H1 (cell line): ENCODE measurements at regions not wholly inside any gene's neighbourhood (a gene's known extent, or its start where the extent isn't known, plus 50 kb on each side); places are given as distances from the start of the nearest gene placed in this dataset.

Experiments
- TAF7 ChIP-seq: optimal IDR thresholded peaks from 2 replicates; pipeline ENCODE3; 2011; ENCODE audit warnings: low read depth, mild to moderate bottlenecking, inconsistent platforms, low read length, moderate library complexity, borderline replicate concordance
- TF ChIP-seq, protein P1 (sequence below): fragments of 300-600 bp; sonication (generic); IDR thresholded peaks from 2 replicates; pipeline ENCODE4 v1.7.1; 2012; ENCODE audit warnings: low read length, moderate library complexity, mild to moderate bottlenecking, inconsistent platforms; ENCODE audit not compliant: insufficient replicate concordance

DNA sequence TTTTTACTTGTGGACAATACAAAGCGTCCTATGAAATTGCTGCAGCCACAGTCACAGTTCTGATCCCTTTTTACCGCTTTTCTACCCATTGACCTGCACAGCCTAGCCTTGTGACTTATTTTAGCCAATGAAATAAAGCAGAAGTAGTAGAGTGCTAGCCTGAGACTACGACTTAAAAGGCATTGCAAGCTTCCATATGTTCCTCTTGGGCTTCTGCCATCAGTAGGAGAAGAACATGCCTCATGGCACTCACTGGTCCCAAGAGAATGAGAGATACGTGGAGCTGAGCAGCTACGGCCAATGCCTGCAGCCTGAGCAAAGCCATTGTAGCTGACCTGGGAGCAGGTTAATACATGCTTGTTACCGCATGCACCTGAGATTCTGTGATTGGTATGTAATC lies 416.6 kb upstream of the CLINT1 start (continued):
- TF ChIP-seq, protein P1, sequence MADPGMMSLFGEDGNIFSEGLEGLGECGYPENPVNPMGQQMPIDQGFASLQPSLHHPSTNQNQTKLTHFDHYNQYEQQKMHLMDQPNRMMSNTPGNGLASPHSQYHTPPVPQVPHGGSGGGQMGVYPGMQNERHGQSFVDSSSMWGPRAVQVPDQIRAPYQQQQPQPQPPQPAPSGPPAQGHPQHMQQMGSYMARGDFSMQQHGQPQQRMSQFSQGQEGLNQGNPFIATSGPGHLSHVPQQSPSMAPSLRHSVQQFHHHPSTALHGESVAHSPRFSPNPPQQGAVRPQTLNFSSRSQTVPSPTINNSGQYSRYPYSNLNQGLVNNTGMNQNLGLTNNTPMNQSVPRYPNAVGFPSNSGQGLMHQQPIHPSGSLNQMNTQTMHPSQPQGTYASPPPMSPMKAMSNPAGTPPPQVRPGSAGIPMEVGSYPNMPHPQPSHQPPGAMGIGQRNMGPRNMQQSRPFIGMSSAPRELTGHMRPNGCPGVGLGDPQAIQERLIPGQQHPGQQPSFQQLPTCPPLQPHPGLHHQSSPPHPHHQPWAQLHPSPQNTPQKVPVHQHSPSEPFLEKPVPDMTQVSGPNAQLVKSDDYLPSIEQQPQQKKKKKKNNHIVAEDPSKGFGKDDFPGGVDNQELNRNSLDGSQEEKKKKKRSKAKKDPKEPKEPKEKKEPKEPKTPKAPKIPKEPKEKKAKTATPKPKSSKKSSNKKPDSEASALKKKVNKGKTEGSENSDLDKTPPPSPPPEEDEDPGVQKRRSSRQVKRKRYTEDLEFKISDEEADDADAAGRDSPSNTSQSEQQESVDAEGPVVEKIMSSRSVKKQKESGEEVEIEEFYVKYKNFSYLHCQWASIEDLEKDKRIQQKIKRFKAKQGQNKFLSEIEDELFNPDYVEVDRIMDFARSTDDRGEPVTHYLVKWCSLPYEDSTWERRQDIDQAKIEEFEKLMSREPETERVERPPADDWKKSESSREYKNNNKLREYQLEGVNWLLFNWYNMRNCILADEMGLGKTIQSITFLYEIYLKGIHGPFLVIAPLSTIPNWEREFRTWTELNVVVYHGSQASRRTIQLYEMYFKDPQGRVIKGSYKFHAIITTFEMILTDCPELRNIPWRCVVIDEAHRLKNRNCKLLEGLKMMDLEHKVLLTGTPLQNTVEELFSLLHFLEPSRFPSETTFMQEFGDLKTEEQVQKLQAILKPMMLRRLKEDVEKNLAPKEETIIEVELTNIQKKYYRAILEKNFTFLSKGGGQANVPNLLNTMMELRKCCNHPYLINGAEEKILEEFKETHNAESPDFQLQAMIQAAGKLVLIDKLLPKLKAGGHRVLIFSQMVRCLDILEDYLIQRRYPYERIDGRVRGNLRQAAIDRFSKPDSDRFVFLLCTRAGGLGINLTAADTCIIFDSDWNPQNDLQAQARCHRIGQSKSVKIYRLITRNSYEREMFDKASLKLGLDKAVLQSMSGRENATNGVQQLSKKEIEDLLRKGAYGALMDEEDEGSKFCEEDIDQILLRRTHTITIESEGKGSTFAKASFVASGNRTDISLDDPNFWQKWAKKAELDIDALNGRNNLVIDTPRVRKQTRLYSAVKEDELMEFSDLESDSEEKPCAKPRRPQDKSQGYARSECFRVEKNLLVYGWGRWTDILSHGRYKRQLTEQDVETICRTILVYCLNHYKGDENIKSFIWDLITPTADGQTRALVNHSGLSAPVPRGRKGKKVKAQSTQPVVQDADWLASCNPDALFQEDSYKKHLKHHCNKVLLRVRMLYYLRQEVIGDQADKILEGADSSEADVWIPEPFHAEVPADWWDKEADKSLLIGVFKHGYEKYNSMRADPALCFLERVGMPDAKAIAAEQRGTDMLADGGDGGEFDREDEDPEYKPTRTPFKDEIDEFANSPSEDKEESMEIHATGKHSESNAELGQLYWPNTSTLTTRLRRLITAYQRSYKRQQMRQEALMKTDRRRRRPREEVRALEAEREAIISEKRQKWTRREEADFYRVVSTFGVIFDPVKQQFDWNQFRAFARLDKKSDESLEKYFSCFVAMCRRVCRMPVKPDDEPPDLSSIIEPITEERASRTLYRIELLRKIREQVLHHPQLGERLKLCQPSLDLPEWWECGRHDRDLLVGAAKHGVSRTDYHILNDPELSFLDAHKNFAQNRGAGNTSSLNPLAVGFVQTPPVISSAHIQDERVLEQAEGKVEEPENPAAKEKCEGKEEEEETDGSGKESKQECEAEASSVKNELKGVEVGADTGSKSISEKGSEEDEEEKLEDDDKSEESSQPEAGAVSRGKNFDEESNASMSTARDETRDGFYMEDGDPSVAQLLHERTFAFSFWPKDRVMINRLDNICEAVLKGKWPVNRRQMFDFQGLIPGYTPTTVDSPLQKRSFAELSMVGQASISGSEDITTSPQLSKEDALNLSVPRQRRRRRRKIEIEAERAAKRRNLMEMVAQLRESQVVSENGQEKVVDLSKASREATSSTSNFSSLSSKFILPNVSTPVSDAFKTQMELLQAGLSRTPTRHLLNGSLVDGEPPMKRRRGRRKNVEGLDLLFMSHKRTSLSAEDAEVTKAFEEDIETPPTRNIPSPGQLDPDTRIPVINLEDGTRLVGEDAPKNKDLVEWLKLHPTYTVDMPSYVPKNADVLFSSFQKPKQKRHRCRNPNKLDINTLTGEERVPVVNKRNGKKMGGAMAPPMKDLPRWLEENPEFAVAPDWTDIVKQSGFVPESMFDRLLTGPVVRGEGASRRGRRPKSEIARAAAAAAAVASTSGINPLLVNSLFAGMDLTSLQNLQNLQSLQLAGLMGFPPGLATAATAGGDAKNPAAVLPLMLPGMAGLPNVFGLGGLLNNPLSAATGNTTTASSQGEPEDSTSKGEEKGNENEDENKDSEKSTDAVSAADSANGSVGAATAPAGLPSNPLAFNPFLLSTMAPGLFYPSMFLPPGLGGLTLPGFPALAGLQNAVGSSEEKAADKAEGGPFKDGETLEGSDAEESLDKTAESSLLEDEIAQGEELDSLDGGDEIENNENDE: no peak
- no peak for TF ChIP-seq TAF7
